GM13976 (cell line): ENCODE measurements at regions not wholly inside any gene's neighbourhood (a gene's known extent, or its start where the extent isn't known, plus 50 kb on each side); places are given as distances from the start of the nearest gene placed in this dataset.
A peak's percentile ranks its signal among the peaks of the same experiment; 100 is the strongest.

Experiments
- DNase-seq: peaks from one replicate; pipeline ENCODE4 v3.0.0; 2012; ENCODE audit warnings: low spot score
- in situ Hi-C: fragments of 300-500 bp; cut with MboI; formaldehyde crosslinking; loops from one replicate; pipeline ENCODE4 v1.12.0; 2022; ENCODE audit warnings: low sequenced_read_pairs, mixed read lengths, inconsistent platforms; ENCODE audit not compliant: unreplicated experiment
- TF ChIP-seq, protein P1 (sequence below): IDR thresholded peaks from 2 replicates; pipeline ENCODE4 v1.5.1; 2012; ENCODE audit warnings: borderline replicate concordance, mild to moderate bottlenecking; ENCODE audit not compliant: insufficient read depth; ENCODE audit errors: extremely low read depth, missing control alignments, control extremely low read depth

DNA sequence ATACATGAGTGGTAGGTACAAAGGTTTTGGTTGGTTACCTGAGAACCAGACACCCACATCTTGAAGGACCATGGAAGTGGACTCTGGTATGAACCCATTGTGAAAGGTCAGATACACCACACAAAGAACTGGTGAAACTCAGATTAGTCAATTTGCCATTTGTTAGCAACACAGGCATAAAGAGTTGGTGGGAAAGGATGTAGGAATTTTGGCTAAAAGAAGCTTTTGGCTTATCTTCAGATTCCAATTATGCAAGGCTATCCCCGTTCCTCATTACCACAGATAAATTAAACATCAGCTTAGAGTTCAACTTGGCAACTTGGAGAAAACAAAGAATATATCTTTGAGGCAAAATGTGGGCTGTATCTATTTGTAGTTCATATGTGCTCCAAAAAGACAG is 87.0 kb upstream of the IRF2BP2 start:
- in situ Hi-C loops = no loop called here
- no peak for DNase-seq
- TF ChIP-seq, protein P1, sequence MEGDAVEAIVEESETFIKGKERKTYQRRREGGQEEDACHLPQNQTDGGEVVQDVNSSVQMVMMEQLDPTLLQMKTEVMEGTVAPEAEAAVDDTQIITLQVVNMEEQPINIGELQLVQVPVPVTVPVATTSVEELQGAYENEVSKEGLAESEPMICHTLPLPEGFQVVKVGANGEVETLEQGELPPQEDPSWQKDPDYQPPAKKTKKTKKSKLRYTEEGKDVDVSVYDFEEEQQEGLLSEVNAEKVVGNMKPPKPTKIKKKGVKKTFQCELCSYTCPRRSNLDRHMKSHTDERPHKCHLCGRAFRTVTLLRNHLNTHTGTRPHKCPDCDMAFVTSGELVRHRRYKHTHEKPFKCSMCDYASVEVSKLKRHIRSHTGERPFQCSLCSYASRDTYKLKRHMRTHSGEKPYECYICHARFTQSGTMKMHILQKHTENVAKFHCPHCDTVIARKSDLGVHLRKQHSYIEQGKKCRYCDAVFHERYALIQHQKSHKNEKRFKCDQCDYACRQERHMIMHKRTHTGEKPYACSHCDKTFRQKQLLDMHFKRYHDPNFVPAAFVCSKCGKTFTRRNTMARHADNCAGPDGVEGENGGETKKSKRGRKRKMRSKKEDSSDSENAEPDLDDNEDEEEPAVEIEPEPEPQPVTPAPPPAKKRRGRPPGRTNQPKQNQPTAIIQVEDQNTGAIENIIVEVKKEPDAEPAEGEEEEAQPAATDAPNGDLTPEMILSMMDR = no peak

DNA sequence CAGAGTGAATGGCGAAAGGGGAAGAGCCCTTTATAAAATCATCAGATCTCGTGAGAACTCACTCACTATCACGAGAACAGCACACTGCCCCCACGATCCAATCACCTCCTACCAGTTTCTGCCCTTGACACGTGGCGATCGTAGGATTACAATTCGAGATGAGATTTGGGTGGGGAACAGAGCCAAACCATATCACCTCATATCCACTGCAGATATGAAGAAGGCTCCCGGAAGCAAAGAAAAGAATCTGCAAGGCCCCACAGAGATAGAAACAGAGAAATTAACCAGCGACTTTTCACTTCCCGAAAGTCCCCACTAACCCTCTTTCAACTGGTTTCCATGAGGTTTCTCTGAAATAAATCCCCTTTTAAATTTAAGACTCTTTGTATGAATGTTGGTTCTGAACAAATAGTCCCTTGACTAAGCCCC is 86.2 kb upstream of the IRF2BP2 start:
- TF ChIP-seq, protein P1 = no peak
- in situ Hi-C loops = no loop called here
- DNase-seq = peak; percentile 61

DNA sequence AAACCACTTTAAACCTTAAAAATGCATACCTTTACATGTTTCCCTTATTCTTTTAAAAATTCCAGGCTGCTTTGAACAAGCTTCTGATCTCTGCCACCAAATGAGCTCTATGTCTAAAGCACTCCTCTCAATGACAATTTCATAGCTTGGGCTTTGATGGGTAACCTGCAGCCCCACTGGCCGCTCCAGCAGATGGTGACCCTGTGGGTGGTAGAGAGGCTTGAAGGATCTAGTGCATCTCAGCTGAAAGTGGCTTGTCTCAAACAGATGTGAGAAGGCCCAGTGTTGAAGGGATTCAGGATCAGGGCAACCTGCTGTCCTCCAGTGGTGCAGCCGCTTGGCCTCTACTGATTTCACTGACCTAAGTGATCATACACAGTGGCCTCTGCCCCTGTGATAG is 84.7 kb upstream of the IRF2BP2 start:
- TF ChIP-seq, protein P1 = no peak
- DNase-seq = no peak
- in situ Hi-C loops = no loop called here

DNA sequence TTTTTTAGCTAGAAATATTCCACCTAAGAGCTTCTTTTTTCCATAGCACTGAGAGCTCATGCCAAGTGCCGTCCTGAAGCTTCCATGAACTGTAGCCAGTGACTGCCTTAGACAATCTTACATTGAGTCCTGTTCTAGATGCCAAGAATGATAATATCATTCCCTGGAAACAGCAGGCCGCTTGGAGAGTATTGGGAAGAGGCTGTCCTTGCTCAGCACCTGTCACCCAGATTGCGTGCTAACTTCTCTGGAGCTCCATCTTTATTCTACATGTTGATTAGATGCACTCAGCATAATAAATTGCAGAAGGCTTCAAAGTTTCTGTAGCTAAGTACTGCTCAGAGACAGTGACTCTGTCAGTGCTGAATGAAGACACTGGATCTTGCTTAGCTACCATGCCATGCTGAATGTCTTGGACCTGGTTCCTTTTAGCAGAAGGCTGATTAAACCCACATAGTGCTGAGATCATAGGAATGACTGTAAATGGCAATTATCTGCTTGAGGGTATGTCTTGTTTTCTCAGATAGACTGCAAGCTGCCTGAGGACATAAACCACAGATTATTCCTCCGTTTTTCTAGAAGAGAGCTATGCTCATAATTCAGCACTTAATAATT is 83.1 kb upstream of the IRF2BP2 start:
- TF ChIP-seq, protein P1 = no peak
- in situ Hi-C loops = no loop called here
- no peak for DNase-seq

DNA sequence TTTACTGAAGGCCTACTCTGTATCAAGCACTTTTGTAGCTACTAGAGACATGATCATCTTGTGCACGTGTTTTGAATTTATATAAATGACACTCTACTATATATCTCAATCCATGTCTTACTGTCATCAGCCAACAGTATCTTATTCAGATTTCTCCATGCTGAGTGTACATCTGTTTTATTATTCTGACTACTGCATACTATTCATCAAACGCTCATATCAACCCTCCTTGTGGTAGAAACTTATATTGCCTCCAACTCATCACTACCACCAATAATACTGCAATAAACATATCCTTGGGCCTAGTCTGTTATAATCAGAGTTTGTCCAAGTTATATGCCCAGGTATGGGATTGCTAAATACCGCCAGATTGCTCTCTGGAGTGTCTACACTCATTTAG is 81.6 kb upstream of the IRF2BP2 start:
- no peak for DNase-seq
- in situ Hi-C loops = no loop called here
- TF ChIP-seq, protein P1 = no peak

DNA sequence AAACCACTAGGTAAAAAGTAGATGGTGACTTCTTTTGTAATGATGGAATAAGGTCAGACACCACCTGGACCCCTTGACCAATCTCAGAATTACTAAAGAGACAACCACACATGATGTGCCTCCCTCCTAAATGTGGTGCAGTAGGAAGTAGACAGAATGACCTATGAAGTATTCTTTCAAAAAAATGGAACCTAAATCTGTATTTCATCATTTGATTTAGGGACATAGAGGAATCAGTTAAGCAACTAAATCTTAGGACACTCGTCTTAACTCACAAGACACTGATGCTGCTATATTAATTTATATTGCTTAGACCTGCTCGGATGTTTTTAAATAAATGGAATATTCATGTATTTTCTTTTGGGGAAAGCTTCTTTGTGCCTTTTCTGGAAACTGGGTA is 80.9 kb upstream of the IRF2BP2 start:
- in situ Hi-C loops = no loop called here

More for the DNA sequence above, 80.9 kb upstream of the IRF2BP2 start:
- DNase-seq = no peak
- TF ChIP-seq, protein P1 = no peak
